Forelimb muscle (tissue), 1 donor: ENCODE measurements at regions not wholly inside any gene's neighbourhood (a gene's known extent, or its start where the extent isn't known, plus 50 kb on each side); places are given as distances from the start of the nearest gene placed in this dataset.

Experiments
- DNase-seq: peaks from one replicate; pipeline ENCODE4 v3.0.0-alpha.2; 2013; ENCODE audit warnings: low read depth

DNA sequence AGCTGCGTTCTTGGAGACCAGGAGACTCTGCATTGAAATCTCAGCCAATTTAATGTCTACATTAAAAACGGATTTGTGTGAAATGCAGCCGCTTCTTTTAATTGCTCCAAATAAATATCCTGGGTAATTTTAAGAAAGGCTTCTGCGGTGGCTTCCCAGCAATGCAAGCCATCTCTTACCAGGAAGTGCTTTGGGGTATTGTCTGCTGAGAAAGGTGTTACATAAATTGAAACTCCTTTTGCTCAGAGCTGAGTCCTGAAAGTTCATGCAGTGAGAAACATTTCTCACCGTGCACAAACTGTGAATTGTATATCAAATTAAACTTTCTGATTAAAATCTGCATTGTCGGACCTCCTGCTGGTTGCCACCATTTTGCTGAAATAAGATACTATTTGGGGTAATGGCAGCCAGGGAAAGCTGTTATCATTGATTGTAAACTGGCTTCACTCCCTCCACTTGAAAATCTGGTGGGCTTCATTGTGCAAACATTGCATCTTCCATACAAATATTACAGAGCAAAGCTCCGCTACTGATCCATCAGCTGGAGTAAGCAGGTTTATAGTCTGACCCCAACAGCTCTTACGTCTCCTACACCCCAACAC, 59.5 kb downstream of the ZIC5 start:
- DNase-seq: no peak

GRCh38 chr13:99911069-99911964, 60.2 kb downstream of the ZIC5 start:
- DNase-seq: no peak

DNA sequence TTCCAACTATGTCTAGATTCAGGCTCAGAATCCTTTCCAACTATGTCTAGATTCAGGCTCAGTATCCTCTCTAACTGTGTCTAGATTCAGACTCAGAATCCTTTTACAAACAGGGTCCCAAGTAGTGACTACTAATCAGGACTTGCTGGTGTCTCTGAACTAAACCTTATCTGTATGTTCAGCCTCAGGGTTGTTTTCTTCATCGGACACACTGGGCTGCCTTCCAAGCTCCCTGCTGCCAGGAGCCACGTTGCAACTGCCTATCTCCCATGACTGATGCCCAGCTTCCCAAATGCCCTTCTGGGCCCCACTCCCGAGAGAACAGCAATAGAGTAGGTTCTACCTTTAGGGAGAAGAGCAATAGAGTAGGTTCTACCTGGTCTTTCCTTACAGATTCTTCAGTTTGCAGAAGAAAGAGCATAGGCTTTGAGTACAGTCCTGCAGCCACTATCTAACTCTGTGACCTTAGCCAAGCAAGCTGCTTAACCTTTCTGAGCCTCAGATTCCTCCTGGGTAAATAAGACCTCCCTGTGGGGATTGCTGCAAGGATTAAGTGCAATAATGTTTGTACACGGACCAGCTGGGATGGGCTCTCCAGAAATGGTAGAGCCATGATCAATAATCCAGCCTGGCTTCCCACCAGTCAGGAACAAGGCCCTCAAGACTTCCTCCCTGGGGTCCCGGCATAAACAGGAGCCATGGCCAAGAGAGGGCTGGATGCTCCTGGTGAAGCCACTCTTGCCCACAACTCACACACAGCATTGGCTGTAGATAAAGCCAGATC, 61.5 kb downstream of the ZIC5 start:
- no peak for DNase-seq

GRCh38 chr13:99909097-99909835, 62.3 kb downstream of the ZIC5 start:
- DNase-seq: no peak

DNA sequence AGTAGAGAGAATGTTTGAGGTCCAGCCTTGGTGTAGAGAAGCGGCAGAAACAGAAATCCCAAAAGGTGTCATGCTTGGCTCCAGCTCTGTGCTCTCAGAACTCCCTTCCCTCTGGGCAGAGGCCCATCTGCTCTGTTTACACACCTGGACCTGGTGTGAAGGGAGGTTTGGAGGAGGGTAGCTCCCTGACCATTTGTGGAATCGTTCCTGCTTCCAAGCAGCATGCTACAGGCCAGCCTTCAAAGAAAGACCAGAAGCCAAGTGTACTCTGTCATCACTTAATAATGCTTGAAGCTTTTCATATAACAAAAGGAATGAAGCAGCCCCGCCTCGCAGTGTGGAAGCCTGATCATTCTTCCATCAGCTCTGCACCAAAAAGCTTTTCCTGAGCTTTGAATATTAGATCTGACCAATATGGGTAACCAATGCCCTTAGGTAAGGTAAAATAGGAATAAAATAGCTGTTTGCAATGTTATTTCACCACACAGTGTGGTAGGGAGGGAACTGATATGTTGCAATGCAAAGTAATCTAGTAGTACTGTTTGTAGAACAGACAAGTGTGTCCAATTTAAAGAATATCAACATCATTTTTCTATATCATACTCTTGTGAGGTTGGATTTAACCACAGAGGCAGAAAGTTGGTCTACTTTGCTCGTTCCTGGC, 63.3 kb downstream of the ZIC5 start:
- DNase-seq: no peak

GRCh38 chr13:99907627-99908026, 63.9 kb downstream of the ZIC5 start:
- no peak for DNase-seq

GRCh38 chr13:99907038-99907437, 64.5 kb downstream of the ZIC5 start:
- no peak for DNase-seq

DNA sequence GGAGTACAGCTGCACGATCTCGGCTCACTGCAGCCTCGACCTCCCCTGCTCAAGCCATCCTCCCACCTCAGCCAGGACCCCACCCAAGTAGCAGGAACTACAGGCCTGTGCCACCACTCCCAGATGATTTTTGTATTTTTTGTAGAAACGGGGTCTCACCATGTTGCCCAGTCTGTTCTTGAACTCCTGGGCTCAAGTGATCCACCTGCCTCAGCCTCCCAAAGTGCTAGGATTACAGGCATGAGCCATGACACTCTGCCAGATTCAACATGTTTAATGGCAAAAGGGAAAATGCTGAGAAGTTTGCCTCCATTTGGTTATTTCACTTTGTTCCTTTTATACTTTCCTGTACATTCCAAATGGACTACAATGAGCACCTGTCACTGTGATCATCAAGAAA, 65.8 kb downstream of the ZIC5 start:
- no peak for DNase-seq

DNA sequence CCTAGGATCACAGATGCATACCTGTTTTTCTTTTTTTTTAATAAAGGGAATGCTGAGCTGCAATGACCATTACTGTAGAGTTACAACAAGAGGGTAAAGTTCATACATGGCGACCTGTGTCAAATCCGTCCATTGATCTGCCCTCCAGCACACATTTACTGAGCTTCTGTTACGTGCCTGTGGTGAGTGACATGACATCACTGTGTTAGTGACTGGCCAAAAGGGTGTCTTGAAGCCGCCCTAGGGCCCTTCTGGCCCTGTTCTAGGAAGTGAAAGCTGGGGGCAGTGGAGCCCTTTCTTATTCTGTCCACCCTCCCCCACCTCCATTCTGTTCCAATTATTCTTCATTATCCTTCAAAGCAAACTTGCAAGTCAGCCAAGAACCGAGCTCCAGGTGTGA, 66.3 kb downstream of the ZIC5 start:
- DNase-seq: no peak

DNA sequence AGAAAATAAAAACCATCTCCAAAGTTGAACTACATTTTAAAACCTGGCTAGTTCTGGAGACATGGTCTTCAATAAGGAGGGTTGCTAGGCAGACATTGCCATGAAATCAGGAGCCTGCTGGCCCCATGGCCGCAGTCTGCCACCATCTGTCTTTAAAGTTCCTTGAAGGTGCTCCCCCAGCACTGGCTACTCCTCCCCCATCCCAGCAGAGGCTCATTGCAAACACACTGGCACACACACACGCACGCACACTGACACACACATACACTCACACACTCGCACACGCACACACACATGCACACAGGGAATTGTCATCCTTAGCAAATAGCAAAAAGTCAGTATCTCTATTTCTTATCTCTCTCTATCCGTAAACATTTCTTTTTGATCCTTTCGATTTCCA, 68.4 kb downstream of the ZIC5 start:
- no peak for DNase-seq

DNA sequence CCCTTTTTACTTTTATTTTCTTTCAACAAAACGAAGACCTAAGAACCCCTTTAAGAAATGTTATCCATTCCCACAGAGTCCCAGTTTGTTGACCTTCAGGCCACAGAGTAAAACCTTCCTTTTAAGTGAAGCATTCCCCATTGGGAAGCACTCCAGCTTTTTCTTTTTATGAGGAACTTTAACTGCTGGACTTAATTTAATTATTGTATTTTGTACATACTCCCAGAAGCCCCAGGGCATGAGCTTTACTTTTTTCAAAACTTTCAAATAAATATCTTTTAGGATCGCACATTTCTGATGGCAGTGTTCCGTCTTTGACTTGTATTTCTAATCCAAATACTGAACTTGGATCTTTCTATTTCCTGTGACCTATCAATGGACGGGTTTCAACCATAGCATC, 68.9 kb downstream of the ZIC5 start:
- DNase-seq: no peak

DNA sequence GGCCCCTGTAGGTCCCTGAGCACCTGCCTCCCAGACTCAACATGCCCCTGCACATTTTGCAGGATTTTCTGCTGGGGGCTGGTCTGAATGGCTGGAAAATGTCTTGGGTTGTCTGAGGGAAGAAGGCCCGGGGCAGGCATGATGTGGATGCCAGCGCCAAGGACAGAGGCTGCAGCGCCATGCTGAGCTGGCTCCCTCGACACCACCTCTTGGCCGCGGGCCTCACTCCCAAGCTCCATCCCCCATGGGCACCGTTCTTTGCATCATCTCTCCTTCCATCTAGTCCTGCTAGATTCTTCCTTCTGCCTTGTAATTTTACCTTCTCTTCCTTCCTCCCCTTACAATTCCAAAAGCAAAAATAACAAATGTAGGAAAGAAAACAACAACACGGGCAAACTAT, 70.6 kb downstream of the ZIC5 start:
- DNase-seq: no peak

DNA sequence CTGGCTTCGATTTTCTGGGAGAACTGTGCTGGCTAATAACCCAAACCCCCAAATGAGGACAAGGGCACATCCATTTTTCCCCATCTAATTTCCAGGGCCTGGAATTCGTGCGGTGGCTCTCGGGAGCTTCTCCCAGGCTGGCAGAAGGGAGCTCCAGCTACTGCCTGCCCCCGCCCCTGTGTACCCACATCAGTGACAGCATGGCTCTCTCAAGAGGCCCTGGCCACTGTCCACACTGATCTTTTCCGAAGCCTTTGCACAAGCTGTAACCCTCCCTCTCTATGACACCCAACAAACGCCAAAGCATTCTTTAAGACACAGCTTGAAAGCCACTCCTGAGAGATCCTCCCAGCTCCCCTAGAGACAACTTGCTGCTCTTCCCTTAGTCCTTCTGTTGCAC, 73.1 kb downstream of the ZIC5 start:
- DNase-seq: no peak

GRCh38 chr13:99897076-99897440, 74.5 kb downstream of the ZIC5 start:
- DNase-seq: no peak

GRCh38 chr13:99896369-99897075, 75.0 kb downstream of the ZIC5 start:
- DNase-seq: no peak

DNA sequence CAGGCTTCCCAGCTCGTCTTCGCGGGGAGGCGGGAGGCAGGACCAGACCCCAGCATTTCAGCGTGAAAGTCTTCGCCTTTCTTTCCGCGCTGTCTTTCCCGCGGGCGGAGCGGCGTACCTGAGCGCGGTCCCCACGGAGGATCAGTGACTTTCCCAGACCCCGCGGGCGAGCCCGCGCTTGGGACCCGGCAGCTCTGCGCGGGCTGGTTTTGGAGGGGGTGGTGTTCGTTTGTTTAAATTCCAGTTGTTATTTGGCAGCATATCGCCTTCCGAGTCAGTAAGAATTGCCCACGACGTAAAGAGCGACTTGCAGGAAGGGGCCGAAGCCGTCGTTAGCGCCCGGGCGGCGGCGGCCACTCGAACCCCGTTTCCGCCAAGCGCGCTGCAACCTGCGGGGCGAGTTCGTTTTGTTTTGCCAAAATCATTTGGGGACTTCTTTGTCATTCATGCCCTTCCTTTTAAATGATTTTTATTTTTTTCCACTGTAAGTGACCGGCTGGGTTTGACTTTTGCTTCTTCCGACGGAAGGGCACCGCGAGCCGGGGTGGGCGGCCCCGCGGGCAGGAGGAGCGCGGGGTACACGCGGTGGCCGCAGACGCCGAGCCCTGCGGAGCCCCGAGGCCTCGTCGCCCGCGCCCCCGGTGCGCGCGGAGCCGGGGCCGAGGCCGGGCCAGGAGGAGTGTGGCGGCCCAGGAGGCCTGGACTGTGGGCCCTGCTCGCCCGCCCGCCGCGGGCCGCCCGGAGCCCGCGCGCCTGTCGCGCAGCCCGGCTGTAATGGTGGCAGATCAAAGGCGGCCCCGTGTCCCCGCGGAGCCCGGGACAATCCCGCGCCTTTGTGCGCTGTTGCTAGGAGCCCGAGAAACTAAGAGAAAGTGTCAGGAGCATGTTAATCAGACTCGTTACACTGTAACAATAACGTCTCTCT, 75.9 kb downstream of the ZIC5 start:
- no peak for DNase-seq

DNA sequence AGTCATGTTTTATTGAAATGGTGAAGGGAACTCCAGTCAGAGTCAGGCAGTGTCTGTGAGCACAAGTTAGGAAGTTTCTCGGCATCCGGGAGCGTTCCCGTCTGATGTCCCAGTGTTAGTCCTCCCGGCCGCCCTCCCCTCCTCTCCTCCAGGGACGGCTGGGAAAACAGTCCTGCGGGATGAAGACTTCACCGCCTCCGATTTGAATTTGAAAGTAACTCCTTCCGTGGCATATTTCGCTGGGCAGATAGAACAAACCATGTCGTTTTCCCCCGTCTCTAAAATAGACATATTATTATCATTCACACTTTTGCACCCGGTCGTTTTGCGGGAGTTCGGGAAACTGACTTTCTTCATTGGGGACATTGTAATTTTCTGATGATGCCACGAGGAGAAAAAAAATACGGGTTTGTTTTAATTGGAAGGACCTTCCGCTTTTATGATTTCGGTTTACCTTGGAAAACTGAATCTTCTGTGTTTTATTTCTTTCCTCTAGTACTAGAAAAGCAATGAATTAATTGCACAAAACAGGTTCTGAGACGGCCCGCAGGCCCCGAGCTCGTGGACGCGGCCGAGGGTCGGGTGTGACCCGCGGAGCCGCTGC, 76.6 kb downstream of the ZIC5 start:
- DNase-seq: no peak

DNA sequence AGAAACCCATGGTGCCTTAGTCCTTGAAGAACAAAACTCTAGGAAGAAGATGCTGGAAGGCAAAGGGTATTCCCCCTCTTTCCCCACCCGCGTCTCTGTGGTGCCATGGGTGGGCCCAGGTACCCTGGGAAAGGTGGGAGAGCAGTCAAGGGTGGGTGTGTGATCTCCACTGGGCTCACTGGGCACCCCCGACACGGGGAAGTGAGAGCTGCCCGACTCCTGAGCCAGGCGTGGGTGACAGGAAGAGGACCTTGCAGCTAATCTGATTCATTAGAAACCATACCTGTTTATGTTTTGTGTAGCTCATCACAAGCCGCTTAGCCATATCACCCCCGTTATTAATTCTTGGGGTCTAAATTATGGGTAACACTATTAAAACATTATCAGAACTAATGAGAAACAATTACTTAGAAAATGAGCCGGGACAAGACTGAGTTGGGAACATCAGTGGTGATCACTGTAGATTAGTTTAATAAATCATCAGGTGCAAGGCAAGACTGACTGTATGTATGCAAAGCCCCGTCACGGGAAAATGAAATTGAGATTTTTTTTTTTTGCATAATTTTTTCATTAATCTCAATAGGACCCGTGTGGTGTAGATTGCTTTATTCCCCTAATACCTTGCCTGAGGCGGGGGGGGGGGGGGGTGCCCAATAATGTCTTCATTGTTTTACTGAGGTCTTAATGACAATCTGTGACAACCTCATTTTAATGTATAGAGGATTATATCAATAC, 77.3 kb downstream of the ZIC5 start:
- DNase-seq: no peak

- DNase-seq: no peak
Observed at GRCh38 chr13:99893567-99893966, 78.0 kb downstream of the ZIC5 start.
